Liver (tissue), 7 donors: ENCODE measurements at regions not wholly inside any gene's neighbourhood (a gene's known extent, or its start where the extent isn't known, plus 50 kb on each side); places are given as distances from the start of the nearest gene placed in this dataset.

Source experiments
- DNase-seq: peaks from one replicate; pipeline ENCODE4 v3.0.0-alpha.2; 2017; ENCODE audit warnings: low spot score
- H3K27ac ChIP-seq, 2 donors: one replicate each; pipeline ENCODE4 v1.7.0; 2013; ENCODE audit warnings: inconsistent platforms in 2 of 2, low read length in 2 of 2, control low read depth in 1 of 2, low read depth in 1 of 2, mild to moderate bottlenecking in 1 of 2
- H3K27me3 ChIP-seq, 4 donors: one replicate each; pipeline versions ENCODE4 v1.6.1 to v1.7.0; 2013; ENCODE audit warnings: low read length in 3 of 4, inconsistent platforms in 1 of 4, mild to moderate bottlenecking in 1 of 4, moderate library complexity in 1 of 4; ENCODE audit not compliant: control insufficient read depth in 4 of 4, insufficient read depth in 4 of 4
- H3K36me3 ChIP-seq, 4 donors: one replicate each; pipeline versions ENCODE4 v1.6.1 to v1.7.0; 2013; ENCODE audit warnings: low read length in 3 of 4, mild to moderate bottlenecking in 3 of 4, low read depth in 1 of 4, moderate library complexity in 1 of 4; ENCODE audit not compliant: control insufficient read depth in 4 of 4, insufficient read depth in 3 of 4
- H3K4me1 ChIP-seq, 4 donors: one replicate each; pipeline versions ENCODE4 v1.6.1 to v1.7.0; 2013; ENCODE audit warnings: low read length in 3 of 4, mild to moderate bottlenecking in 3 of 4, moderate library complexity in 1 of 4; ENCODE audit not compliant: control insufficient read depth in 4 of 4, insufficient read depth in 4 of 4
- H3K4me3 ChIP-seq, 3 donors: one replicate each; pipeline versions ENCODE4 v1.6.1 to v1.7.0; 2013; ENCODE audit warnings: low read length in 3 of 3, control low read depth in 1 of 3, low read depth in 1 of 3, mild to moderate bottlenecking in 1 of 3
- H3K9ac ChIP-seq, 2 donors: one replicate each; pipeline ENCODE4 v1.7.0; 2013; ENCODE audit warnings: low read length in 2 of 2, mild to moderate bottlenecking in 2 of 2, moderate library complexity in 2 of 2, control low read depth in 1 of 2, low read depth in 1 of 2
- H3K9me3 ChIP-seq, 4 donors: one replicate each; pipeline versions ENCODE4 v1.6.1 to v1.7.0; 2013; ENCODE audit warnings: low read length in 3 of 4; ENCODE audit not compliant: control insufficient read depth in 4 of 4
- ATF3 ChIP-seq: IDR thresholded peaks from 2 replicates; pipeline ENCODE4 v1.6.1; 2016; ENCODE audit warnings: antibody characterized with exemption
- EGR1 ChIP-seq, 2 donors: IDR thresholded peaks; 2 replicates each; pipeline ENCODE4 v1.6.1; 2016 to 2018; ENCODE audit warnings: antibody characterized with exemption in 2 of 2, low read depth in 2 of 2
- FOXA1 ChIP-seq: IDR thresholded peaks from 2 replicates; pipeline ENCODE4 v1.6.1; 2016; ENCODE audit warnings: antibody characterized with exemption
- HNF4A ChIP-seq, 2 donors: conservative IDR thresholded peaks; 2 replicates each; pipeline ENCODE4 v1.6.1; 2016; ENCODE audit warnings: antibody characterized with exemption in 2 of 2, mild to moderate bottlenecking in 2 of 2
- HNF4G ChIP-seq: IDR thresholded peaks from 2 replicates; pipeline ENCODE4 v1.6.1; 2016; ENCODE audit warnings: antibody characterized with exemption
- RAD21 ChIP-seq, 2 donors: IDR thresholded peaks; 2 replicates each; pipeline ENCODE4 v1.6.1; 2016; ENCODE audit warnings: antibody characterized with exemption in 2 of 2, mild to moderate bottlenecking in 2 of 2
- RXRA ChIP-seq, 2 donors: IDR thresholded peaks; 2 replicates each; pipeline ENCODE4 v1.6.1; 2017 to 2018; ENCODE audit warnings: antibody characterized with exemption in 2 of 2, mild to moderate bottlenecking in 1 of 2
- SP1 ChIP-seq: IDR thresholded peaks from 2 replicates; pipeline ENCODE4 v1.6.1; 2018; ENCODE audit warnings: antibody characterized with exemption, mild to moderate bottlenecking
- YY1 ChIP-seq: IDR thresholded peaks from 2 replicates; pipeline ENCODE4 v1.6.1; 2016; ENCODE audit warnings: antibody characterized with exemption, mild to moderate bottlenecking
- ZBTB33 ChIP-seq: IDR thresholded peaks from 2 replicates; pipeline ENCODE4 v1.6.1; 2016; ENCODE audit warnings: antibody characterized with exemption
- WGBS: extraction: QIAGEN DNeasy Blood & Tissue Kit; methylation state at CpG from one replicate; pipeline ENCODE4 v1.1.7; 2013; 5-methylcytosine and 5-hydroxymethylcytosine counted together
- TF ChIP-seq, protein P1 (sequence below): IDR thresholded peaks from 2 replicates; pipeline ENCODE4 v1.6.1; 2016; ENCODE audit warnings: antibody characterized with exemption
- donor health status: healthy.
- donor health status: healthy.
- donor health status: healthy.
- donor health status: healthy.

GRCh38 chr2:120422465-120423160, 76.7 kb downstream of the INHBB start:
- DNase-seq, result no peak
- no peak overlapping the region for H3K4me3 ChIP-seq
- no peaks in the 10 kb centered on the region for H3K9me3 ChIP-seq
- TF ChIP-seq, protein P1, sequence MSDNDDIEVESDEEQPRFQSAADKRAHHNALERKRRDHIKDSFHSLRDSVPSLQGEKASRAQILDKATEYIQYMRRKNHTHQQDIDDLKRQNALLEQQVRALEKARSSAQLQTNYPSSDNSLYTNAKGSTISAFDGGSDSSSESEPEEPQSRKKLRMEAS, result no peak
- TF ChIP-seq RAD21 (IDR thresholded peaks at IDR 0.05), result no peak
- no peak for TF ChIP-seq FOXA1
- TF ChIP-seq RXRA (IDR thresholded peaks at IDR 0.05), result no peak
- TF ChIP-seq ZBTB33, result no peak
- no peak for TF ChIP-seq YY1
- no peak for TF ChIP-seq ATF3
- no peak for TF ChIP-seq HNF4G
- no peaks in the 10 kb centered on the region for H3K4me1 ChIP-seq
- H3K27me3 ChIP-seq, result no peaks in the 10 kb centered on the region
- H3K27ac ChIP-seq, result no peak overlapping the region
- H3K9ac ChIP-seq, result no peak overlapping the region
- 76% methylated on average over 9 of the region's 9 CpGs for WGBS
- H3K36me3 ChIP-seq, result no peaks in the 10 kb centered on the region

DNA sequence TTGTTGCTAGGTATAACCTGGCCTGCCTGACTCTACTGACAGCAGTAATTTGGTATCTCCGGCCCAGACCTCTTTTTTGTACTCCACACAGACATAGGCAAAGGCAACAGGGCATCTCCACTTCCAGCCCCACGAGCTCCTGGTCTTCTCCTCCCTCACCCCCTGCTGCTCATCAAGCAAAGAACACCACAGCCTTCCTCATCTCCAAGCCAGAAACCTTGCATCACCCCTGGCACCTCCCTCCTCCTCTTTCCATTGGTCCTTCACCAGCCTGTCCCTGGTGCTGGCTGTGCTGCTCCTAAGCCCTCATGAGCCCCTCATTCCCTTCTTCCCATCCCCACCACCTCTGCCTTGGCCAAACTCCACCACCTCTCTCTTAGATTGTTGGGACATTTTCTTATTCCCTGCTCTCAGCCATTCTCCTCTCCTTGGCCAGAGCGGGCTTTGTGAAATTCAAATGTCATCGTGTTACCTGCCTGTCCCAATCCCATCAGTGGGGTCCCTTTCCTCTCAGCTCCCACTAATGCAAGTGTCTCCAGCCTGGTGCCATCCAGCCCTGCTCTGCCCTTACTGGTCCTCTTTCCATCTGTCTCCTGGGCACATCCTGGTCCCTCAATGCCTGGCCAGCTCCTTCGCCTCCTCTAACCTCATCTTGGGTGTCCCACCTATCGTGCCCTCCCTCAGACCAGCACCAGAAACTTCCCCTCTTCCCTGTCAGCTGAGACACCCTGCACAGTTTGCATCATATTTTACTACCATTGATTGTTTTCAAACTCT, 77.4 kb downstream of the INHBB start:
- no peak for DNase-seq
- no peak overlapping the region for H3K27ac ChIP-seq
- no peak for TF ChIP-seq SP1
- TF ChIP-seq HNF4A (conservative IDR thresholded peaks at IDR 0.05), result no peak
- TF ChIP-seq EGR1 (IDR thresholded peaks at IDR 0.05; ENCODE audit: low read depth in 2 of 2), result no peak
- H3K9me3 ChIP-seq, result no peaks in the 10 kb centered on the region
- H3K4me3 ChIP-seq, result no peak overlapping the region
- H3K36me3 ChIP-seq, result no peaks in the 10 kb centered on the region
- no peaks in the 10 kb centered on the region for H3K27me3 ChIP-seq
- WGBS, result 83% methylated on average over 6 of the region's 6 CpGs
- H3K4me1 ChIP-seq, result no peaks in the 10 kb centered on the region
- no peak overlapping the region for H3K9ac ChIP-seq

GRCh38 chr2:120424274-120424796, 78.4 kb downstream of the INHBB start:
- DNase-seq, result no peak
- Histone ChIP-seq H3K27ac (no peak overlapping the region), H3K27me3 (no peaks in the 10 kb centered on the region), H3K9ac (no peak overlapping the region), H3K9me3 (no peaks in the 10 kb centered on the region), H3K4me3 (no peak overlapping the region), H3K36me3 (no peaks in the 10 kb centered on the region), H3K4me1 (no peaks in the 10 kb centered on the region)
- WGBS, result 93% methylated on average over 13 of the region's 13 CpGs
- TF ChIP-seq FOXA1 (no peak), HNF4A (conservative IDR thresholded peaks at IDR 0.05) (no peak), SP1 (no peak)
